Thymus (tissue), 11 donors: ENCODE measurements at regions not wholly inside any gene's neighbourhood (a gene's known extent, or its start where the extent isn't known, plus 50 kb on each side); places are given as distances from the start of the nearest gene placed in this dataset.
"Not testable (repeated sequence)": the region's sequence is repeated elsewhere in the genome, so short reads cannot be mapped to it uniquely, and the experiment has no call there.

Experiments used
- DNase-seq, 9 donors: peaks; one replicate each; pipeline ENCODE4 v3.0.0-alpha.2; 2013; ENCODE audit warnings: low spot score in 9 of 9, low read depth in 6 of 9, missing footprints in 1 of 9
- H3K27ac ChIP-seq, 2 donors: one replicate each; pipeline ENCODE4 v1.5.1; 2013; ENCODE audit warnings: control low read depth in 1 of 2, low read depth in 1 of 2, low read length in 1 of 2, mild to moderate bottlenecking in 1 of 2, moderate library complexity in 1 of 2
- H3K27me3 ChIP-seq, 2 donors: one replicate each; pipeline ENCODE4 v1.5.1; 2013; ENCODE audit warnings: low read length in 1 of 2; ENCODE audit not compliant: control insufficient read depth in 2 of 2, insufficient read depth in 1 of 2
- H3K36me3 ChIP-seq, 2 donors: one replicate each; pipeline ENCODE4 v1.5.1; 2013; ENCODE audit warnings: low read length in 1 of 2, mild to moderate bottlenecking in 1 of 2, moderate library complexity in 1 of 2; ENCODE audit not compliant: control insufficient read depth in 2 of 2, insufficient read depth in 2 of 2
- H3K4me1 ChIP-seq, 2 donors: one replicate each; pipeline ENCODE4 v1.5.1; 2013; ENCODE audit warnings: low read length in 2 of 2; ENCODE audit not compliant: control insufficient read depth in 2 of 2, insufficient read depth in 2 of 2
- H3K4me3 ChIP-seq, 2 donors: one replicate each; pipeline ENCODE4 v1.5.1; 2013; ENCODE audit warnings: low read length in 2 of 2, control low read depth in 1 of 2, mild to moderate bottlenecking in 1 of 2
- H3K9me3 ChIP-seq, 2 donors: one replicate each; pipeline ENCODE4 v1.5.1; 2013; ENCODE audit warnings: low read length in 1 of 2, mild to moderate bottlenecking in 1 of 2; ENCODE audit not compliant: control insufficient read depth in 2 of 2, insufficient read depth in 1 of 2
- WGBS: extraction: QIAGEN DNeasy Blood & Tissue Kit; methylation state at CpG from one replicate; pipeline ENCODE4 v1.1.7; 2013; 5-methylcytosine and 5-hydroxymethylcytosine counted together
- donor health status: healthy.

GRCh38 chr2:95759481-95760246 is 167.9 kb downstream of the TRIM43 start:
- Histone ChIP-seq H3K27me3 (no peaks in the 10 kb centered on the region), H3K27ac (no peak overlapping the region), H3K4me3 (no peak overlapping the region), H3K36me3 (no peaks in the 10 kb centered on the region), H3K9me3 (no peaks in the 10 kb centered on the region), H3K4me1 (no peaks in the 10 kb centered on the region)
- 94% methylated on average over 4 of the region's 4 CpGs for WGBS
- DNase-seq, result no peak

GRCh38 chr2:95760806-95761525 is 169.2 kb downstream of the TRIM43 start:
- no peak overlapping the region for H3K27ac ChIP-seq
- H3K27me3 ChIP-seq, result no peaks in the 10 kb centered on the region
- no peaks in the 10 kb centered on the region for H3K36me3 ChIP-seq
- DNase-seq, result no peak
- WGBS, result 94% methylated on average over 11 of the region's 11 CpGs
- no peaks in the 10 kb centered on the region for H3K4me1 ChIP-seq
- no peak overlapping the region for H3K4me3 ChIP-seq
- no peaks in the 10 kb centered on the region for H3K9me3 ChIP-seq

DNA sequence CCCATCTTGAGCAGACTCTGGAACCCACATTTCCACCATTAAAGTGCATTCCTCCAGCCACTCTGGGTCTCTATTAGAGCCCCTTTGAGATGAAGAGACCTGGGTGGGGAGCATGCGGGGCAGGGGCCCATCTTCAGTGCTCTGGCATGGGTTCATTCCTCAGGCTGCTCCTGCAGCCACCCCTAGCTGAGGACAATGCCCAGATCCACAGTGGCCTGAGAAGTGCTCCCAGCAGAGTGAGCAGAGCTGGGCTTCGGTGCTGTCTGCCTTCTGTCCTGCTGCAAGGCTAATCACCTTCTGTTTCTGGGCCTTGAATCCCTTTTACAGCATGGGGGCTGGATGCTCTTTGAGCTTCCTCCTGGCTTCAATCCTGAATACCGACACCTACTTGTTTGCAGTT is 169.8 kb downstream of the TRIM43 start:
- Histone ChIP-seq H3K4me3 (no peak overlapping the region), H3K9me3 (no peaks in the 10 kb centered on the region), H3K36me3 (no peaks in the 10 kb centered on the region), H3K27ac (no peak overlapping the region), H3K4me1 (no peaks in the 10 kb centered on the region), H3K27me3 (no peaks in the 10 kb centered on the region)
- 89% methylated on average over 3 of the region's 3 CpGs for WGBS
- DNase-seq, result no peak

GRCh38 chr2:95762023-95763021 is 170.5 kb downstream of the TRIM43 start:
- not testable (repeated sequence) for H3K9me3 ChIP-seq

DNA sequence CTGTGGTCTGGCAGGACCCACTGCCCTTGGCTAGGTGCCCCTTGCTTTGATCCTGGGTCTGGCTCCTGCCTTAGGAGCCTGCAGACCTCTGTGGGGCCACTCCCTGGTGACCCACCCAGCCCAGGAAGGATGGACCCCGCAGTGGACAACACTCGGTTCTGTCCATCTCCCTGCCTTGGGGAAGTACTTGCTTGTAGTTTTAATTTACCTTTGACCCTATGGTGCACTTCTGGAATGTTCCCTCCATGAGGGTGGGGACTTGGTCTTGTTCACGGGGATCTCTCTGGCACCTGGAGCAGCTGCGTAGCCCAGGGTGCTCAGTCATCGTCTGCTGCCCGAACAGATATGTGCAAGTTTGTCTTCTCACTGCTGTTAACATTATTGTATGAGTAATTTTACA is 171.3 kb downstream of the TRIM43 start:
- not testable (repeated sequence) for H3K4me1 ChIP-seq, DNase-seq, H3K36me3 ChIP-seq, H3K4me3 ChIP-seq, H3K9me3 ChIP-seq, H3K27ac ChIP-seq, H3K27me3 ChIP-seq
- WGBS, result 95% methylated on average over 6 of the region's 6 CpGs

More at GRCh38 chr2:95762023-95763021, 170.5 kb downstream of the TRIM43 start:
- not testable (repeated sequence) for H3K4me1 ChIP-seq, H3K4me3 ChIP-seq, DNase-seq, H3K27me3 ChIP-seq, H3K27ac ChIP-seq, H3K36me3 ChIP-seq
- WGBS, result 95% methylated on average over 20 of the region's 21 CpGs

DNA sequence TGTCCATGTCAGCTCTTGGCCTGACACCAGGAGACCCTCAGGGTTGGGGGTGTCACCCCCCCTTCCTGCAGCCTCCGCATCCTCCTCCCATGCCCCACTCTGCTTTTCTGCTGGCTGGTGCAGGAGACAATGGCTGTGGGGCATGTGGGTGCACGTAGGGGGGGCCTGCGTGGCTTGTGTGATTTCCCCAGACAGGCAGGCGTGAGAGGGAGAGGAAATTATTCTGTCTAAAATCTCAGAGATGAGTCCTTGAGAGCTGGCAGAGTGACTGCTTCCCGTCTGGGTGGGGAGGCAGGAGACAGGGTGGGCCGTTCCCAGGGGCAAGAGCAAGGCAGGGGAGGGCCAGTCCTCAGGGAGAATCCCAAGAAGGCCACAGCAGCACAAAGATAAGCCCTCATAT is 173.2 kb downstream of the TRIM43 start:
- H3K4me1 ChIP-seq, H3K4me3 ChIP-seq, DNase-seq, H3K36me3 ChIP-seq, H3K27me3 ChIP-seq, H3K27ac ChIP-seq, H3K9me3 ChIP-seq: not testable (repeated sequence)
- 81% methylated on average over 5 of the region's 6 CpGs for WGBS

DNA sequence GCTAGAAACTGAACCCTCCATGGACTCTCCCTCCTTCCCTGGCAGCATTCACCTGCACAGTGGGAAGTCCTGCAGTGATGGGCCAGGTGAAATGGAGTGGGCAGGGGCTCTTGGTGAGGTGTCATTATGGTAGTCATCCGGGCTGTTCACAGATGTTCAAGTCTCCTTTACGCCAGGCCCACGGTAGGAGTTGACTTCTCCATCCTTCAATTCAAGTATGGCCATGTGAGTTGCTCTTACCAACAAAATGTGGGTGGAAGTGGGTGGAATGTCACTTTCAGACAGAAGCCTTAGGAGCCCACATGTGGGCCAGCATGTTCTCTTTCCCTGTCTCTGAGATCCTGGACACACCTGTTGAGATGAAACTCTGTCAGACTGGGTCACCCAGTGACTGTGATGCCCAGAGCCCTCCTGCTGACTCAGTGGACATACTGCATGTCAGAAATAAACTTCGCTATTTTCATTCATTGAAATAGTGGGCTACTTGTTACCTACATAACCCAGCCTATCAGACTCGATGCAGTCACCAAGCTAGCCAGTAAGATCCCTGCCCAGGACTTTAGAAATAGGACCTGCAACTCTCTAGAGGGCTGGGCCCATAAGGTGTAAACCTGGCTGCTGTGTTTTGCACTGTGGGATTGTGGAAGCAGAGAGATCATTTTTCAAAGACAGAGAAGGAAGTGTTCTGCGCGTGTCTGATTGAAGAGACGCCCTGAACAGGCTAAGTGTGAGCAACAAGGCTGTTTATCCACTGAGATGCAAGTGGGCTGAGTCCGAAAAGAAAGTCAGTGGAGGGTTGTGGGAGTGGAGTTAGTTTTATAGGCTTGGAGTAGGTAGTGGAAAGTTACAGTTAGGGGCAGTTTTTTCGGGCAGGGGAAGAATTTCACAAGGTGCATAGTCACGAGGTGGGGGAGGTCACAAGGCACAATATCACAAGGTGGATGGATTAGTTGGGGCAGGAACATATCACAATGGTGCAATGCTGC is 174.4 kb downstream of the TRIM43 start:
- DNase-seq, H3K27me3 ChIP-seq, H3K36me3 ChIP-seq, H3K27ac ChIP-seq, H3K4me1 ChIP-seq, H3K4me3 ChIP-seq, H3K9me3 ChIP-seq: not testable (repeated sequence)
- WGBS, result 87% methylated on average over 11 of the region's 11 CpGs

DNA sequence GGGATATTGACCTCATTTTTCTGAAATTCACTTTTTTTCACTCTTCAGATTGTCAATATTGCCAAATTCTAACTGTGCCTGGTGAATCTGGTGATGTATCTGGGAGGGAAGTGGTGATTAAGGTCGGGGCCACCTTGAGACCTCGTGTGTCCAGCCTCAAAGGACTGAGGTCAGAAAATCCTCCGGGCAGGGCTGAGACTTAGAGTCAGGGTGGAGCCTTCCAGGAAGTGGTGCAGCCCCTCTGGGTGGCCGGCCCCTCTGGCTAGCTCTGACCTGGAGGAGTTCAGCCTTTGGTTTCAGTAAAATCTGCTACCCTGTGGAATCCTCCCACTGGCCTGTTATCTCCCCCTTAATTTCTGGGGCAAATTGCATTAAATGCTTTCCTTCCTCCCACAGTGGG is 175.7 kb downstream of the TRIM43 start:
- H3K27ac ChIP-seq, H3K4me3 ChIP-seq, H3K36me3 ChIP-seq, DNase-seq, H3K4me1 ChIP-seq, H3K27me3 ChIP-seq, H3K9me3 ChIP-seq: not testable (repeated sequence)
- WGBS, result 88% methylated on average over 4 of the region's 4 CpGs
